ENCODE measurements at regions not wholly inside any gene's neighbourhood (a gene's known extent, or its start where the extent isn't known, plus 50 kb on each side); places are given as distances from the start of the nearest gene placed in this dataset.

DNA sequence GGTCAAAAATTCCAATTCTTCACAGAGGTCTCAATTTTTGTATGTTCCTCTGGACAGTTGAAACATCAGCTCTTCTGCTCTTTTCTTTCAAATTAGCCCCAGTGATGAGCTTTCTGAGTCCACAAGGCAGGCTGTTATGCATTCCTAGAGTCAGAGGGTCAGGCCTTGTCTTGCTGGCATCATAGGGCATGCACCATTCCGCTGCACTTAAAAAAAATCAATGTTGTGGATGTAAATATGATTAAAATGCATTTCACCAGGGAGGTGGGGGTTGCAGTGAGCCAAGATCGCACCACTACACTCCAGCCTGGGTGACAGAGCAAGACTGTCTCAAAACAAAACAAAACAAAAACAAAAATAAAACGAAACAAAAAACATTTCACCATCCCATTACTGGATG is 465.3 kb downstream of the EIPR1 start:
- TF ChIP-seq, protein P1, sequence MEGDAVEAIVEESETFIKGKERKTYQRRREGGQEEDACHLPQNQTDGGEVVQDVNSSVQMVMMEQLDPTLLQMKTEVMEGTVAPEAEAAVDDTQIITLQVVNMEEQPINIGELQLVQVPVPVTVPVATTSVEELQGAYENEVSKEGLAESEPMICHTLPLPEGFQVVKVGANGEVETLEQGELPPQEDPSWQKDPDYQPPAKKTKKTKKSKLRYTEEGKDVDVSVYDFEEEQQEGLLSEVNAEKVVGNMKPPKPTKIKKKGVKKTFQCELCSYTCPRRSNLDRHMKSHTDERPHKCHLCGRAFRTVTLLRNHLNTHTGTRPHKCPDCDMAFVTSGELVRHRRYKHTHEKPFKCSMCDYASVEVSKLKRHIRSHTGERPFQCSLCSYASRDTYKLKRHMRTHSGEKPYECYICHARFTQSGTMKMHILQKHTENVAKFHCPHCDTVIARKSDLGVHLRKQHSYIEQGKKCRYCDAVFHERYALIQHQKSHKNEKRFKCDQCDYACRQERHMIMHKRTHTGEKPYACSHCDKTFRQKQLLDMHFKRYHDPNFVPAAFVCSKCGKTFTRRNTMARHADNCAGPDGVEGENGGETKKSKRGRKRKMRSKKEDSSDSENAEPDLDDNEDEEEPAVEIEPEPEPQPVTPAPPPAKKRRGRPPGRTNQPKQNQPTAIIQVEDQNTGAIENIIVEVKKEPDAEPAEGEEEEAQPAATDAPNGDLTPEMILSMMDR (conservative IDR thresholded peaks at IDR 0.05; ENCODE audit: low read length), result no peak
- no peak for TF ChIP-seq EZH2phosphoT487 (IDR thresholded peaks at IDR 0.05; ENCODE audit: borderline replicate concordance, low read depth, low read length)
